Jurkat, Clone E6-1 (cell line): ENCODE measurements at regions not wholly inside any gene's neighbourhood (a gene's known extent, or its start where the extent isn't known, plus 50 kb on each side); places are given as distances from the start of the nearest gene placed in this dataset.
"Not testable (repeated sequence)": the region's sequence is repeated elsewhere in the genome, so short reads cannot be mapped to it uniquely, and the experiment has no call there.

Experiments
- DNase-seq: peaks from one replicate; pipeline ENCODE4 v3.0.0-alpha.2; 2011; ENCODE audit warnings: low read depth, low spot score
- H3K4me3 ChIP-seq: 2 replicates; pipeline ENCODE4 v1.5.1; 2011; ENCODE audit warnings: mild to moderate bottlenecking, low read length, control low read depth, moderate library complexity

GRCh38 chr15:24078310-24079029 lies 391.4 kb upstream of the NDN start:
- H3K4me3 ChIP-seq, result no peak overlapping the region
- DNase-seq, result no peak

DNA sequence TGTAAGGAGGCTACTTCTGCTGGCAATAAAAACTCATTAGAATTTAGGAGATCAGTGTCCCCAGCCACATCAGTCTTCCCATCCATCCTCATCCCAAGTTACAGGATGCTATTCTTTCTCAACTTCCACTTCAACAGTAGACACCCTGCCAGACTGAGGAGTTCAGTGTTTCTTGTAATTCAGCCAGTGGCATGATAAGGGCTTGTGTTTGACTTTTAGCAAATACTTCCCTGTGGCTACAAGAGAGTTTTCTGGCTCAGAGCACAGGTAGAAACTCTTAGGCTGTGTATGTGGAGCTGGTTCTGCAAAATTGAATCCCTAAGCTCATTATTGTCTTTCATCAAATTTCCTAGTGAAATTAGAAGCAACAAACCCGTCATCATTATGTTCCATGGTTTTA lies 401.8 kb upstream of the NDN start:
- not testable (repeated sequence) for DNase-seq, H3K4me3 ChIP-seq

DNA sequence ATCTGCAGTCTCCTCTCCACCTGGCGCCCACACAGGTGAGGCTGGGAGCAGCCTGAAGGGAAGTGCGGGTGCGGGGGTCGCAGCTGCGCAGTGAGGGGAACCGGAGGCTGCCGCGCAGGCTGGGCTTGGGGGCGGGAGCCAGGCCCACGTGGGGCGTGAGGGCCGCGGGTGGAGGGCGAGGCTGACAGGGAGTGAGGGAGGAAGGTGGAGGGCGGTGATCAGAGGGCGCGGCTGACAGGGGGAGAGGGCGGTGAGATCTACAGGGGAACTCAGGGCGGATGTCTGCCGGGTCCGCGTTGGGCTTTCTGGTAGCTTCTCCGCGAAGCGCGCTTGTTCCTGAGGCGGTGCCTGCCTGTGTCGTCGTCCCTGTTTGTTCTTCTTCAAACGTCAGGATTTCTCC lies 414.4 kb upstream of the NDN start:
- not testable (repeated sequence) for DNase-seq, H3K4me3 ChIP-seq

DNA sequence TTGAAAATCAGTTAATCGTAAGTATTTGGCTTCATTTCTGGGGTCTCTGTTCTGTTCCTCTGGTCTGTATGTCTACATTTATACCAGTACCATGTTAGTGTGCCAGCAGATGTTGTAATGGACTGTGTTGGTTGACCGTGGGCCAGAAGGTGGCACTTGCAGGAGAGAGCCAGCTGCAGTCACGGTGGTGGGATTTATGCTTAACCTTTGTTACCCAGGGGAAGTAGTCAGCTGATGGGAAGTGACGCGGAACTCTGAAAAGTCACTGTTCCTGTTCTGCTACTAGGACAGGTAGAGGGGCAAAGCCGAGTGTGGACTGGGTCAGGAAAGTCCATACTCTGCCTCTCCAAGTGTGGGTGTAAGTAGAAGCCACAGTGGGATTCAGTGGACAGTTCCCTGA lies 420.4 kb upstream of the NDN start:
- not testable (repeated sequence) for H3K4me3 ChIP-seq, DNase-seq

DNA sequence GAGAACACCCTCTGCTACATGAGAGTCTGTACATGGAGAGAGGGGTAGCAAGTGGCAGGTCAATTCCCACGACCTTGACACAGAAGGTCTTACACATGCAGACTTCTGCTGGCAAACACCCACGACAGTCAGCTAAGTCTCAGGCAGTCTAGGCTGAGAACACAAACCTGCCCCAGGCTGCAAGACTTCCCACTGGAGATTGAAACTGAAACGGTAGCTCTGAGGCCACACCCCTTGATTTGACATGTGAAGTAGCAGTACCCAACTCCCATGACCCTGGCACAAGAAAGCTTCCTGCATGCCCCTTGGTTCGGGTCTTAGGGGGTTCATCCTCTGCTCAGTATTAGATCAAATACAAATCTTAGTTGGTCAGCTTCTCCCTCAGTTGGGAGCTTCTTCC lies 420.8 kb upstream of the NDN start:
- H3K4me3 ChIP-seq, DNase-seq: not testable (repeated sequence)

- H3K4me3 ChIP-seq, DNase-seq: not testable (repeated sequence)
Measured at GRCh38 chr15:24108349-24108748, 421.2 kb upstream of the NDN start.

DNA sequence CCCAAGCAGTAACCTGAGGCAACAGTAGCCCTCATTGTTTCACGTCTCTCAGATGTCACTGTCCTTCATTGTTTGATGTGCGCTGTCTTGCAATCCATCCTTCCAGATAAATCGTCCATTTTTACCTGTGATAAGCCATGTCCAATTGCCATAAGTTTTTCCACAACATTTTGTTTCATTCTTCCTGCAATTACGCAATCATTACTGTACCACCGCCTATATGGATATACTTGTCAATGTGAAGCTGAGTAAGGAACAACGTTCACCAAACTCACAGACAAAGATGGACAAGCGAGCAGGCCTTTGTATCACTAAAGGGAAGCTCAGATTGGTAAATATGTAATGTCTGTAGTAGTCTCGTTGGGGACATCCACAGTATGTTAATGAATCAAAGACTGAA lies 452.5 kb upstream of the NDN start:
- DNase-seq, result not testable (repeated sequence)

DNA sequence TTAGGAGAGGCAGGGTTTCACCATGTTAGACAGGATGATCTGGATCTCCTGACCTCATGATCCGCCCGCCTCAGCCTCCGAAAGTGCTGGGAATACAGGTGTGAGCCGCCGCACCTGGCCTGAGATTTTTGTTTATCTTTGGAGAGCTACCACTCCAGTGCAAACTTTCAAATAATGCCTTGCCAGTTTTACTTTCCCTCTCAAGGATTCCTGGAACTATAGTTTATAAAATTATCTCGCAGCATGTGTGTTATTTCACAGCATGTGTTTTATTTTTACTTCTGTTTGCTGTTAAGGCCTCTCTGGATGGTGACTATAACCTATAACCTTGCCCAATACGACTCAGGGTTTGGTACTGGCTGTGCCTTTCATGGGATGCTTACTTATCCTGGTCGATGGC lies 458.0 kb upstream of the NDN start:
- not testable (repeated sequence) for H3K4me3 ChIP-seq, DNase-seq

More for the DNA sequence above, 452.5 kb upstream of the NDN start:
- H3K4me3 ChIP-seq, result not testable (repeated sequence)

DNA sequence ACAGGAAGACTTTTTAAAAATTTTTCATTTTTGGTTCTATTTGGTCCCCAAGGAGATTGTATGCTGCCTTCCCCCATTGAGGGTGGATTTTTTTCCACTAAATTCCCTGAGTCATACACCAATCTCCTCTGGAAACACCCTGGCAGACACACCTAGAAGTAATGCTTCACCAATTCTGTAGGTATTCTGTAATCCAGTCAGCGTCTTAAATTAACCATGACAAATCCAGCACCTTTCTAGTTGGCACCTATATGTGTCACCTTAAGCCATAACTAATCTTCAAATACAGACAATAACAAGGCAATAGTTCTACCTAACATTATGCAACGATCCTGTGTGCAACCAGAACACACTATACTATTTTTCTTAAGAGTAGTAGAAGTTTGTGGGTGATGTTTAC lies 459.1 kb upstream of the NDN start:
- no peak for DNase-seq
- H3K4me3 ChIP-seq, result no peak overlapping the region

GRCh38 chr15:24150542-24150941 lies 463.4 kb upstream of the NDN start:
- no peak for DNase-seq
- H3K4me3 ChIP-seq, result no peak overlapping the region

DNA sequence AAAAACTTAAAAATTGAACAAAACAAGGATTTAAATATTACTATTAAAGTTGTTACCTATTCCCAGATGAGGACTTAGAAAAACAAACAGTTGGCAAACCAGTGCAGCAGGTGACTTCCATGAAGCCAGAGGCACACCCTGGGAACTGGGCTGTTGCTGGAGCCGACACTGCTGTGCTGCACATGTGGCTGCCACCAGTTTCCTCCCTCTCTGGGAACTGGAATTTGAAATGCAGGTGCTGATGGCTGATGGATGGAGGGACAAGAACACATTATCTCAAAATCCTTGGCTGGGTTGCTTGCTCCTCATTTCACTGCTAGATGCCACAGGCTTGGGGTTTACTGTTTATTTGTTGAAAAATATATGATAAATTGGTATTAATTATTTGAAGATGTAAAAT lies 471.2 kb upstream of the NDN start:
- DNase-seq, H3K4me3 ChIP-seq: not testable (repeated sequence)

DNA sequence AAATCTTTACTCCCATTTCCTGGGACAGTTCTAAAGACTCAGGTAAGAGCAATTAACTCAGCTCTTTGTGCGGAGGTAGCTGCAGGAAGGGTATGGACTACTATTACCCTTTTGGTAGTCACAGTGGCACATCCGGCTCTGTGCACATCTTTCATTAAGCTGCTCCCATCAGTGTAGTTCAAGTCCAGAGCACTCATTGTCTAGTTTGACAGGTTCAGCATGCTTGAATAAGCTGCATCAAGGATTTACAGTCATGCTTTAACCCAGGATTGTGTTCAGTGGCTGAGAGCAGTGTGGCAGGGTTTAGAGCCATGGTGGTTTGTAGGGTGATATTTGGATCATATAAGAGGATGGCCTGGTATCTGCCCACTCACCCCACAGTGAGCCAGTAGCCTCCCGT lies 478.4 kb upstream of the NDN start:
- H3K4me3 ChIP-seq, DNase-seq: not testable (repeated sequence)

GRCh38 chr15:24202297-24202696 lies 473.3 kb upstream of the NPAP1 start:
- H3K4me3 ChIP-seq, DNase-seq: not testable (repeated sequence)

- DNase-seq, H3K4me3 ChIP-seq: not testable (repeated sequence)
Measured at GRCh38 chr15:24211742-24212476, 463.7 kb upstream of the NPAP1 start.

DNA sequence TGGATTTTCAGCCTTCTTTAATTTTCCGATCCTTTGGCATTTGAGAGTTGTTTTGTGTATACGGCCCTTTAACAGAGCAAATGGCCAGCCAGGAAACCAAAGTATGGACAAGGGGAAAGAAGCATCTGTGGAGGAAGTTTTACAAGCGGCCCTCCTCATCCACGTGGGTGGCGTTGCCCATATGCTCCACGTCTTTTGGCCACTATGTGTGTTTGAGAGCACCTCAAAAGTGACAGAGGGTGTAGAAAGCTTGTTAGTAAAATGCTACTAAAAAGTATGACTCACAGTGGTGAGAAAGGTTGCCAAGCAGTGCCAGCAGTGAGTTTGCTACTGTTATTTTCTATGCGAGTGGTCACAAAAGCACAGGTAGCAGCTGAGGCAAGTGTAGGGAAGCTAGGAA lies 451.8 kb upstream of the NPAP1 start:
- DNase-seq, result no peak

GRCh38 chr15:24224161-24224560 lies 451.4 kb upstream of the NPAP1 start:
- no peak for DNase-seq
- no peak overlapping the region for H3K4me3 ChIP-seq

More for the DNA sequence above, 451.8 kb upstream of the NPAP1 start:
- no peak overlapping the region for H3K4me3 ChIP-seq

- not testable (repeated sequence) for DNase-seq, H3K4me3 ChIP-seq
Measured at GRCh38 chr15:24228922-24229321, 446.7 kb upstream of the NPAP1 start.

GRCh38 chr15:24233134-24233533 lies 442.4 kb upstream of the NPAP1 start:
- not testable (repeated sequence) for DNase-seq, H3K4me3 ChIP-seq

GRCh38 chr15:24240580-24240979 lies 435.0 kb upstream of the NPAP1 start:
- H3K4me3 ChIP-seq, result not testable (repeated sequence)

DNA sequence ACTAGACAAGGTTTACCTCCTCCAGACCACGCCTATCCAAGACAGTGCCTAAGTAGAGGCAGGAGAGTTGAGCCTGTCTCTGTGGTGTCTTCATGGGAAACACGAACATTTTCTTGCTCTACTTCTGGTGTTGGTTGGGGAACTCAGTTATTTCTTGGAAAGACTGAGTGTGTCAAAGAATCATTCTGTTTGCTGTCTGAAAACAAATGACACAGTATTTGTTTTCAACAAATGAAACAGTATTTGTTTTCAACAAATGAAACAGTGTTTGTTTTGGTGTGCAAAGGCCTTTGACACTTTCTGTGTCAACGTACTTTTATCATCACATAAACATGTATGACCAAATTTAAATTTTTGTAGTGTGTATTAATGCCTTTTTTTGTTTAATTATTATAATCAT lies 416.5 kb upstream of the NPAP1 start:
- H3K4me3 ChIP-seq, DNase-seq: not testable (repeated sequence)

More at GRCh38 chr15:24240580-24240979, 435.0 kb upstream of the NPAP1 start:
- DNase-seq, result not testable (repeated sequence)
